HepG2 (cell line): ENCODE measurements at regions not wholly inside any gene's neighbourhood (a gene's known extent, or its start where the extent isn't known, plus 50 kb on each side); places are given as distances from the start of the nearest gene placed in this dataset.

ENCODE experiments used
- AFF4 ChIP-seq: sonication (generic); formaldehyde crosslinking; IDR thresholded peaks from 2 replicates; pipeline ENCODE4 v1.4.0; 2020; ENCODE audit warnings: missing genetic modification reagents
- POLR2A ChIP-seq, 2 experiments: IDR thresholded peaks; 2 replicates each; pipeline ENCODE4 v1.6.1; 2011; ENCODE audit warnings: low read depth in 2 of 2, low read length in 2 of 2, mild to moderate bottlenecking in 1 of 2, moderate library complexity in 1 of 2; ENCODE audit not compliant: insufficient read depth in 1 of 2
- ZNF549 ChIP-seq: sonication (generic); formaldehyde crosslinking; IDR thresholded peaks from 2 replicates; pipeline ENCODE4 v1.5.0; 2020; ENCODE audit warnings: missing genetic modification reagents

GRCh38 chr7:24005517-24005916 lies 278.5 kb upstream of the NPY start:
- TF ChIP-seq ZNF549 (CRISPR knock-in tag) (no peak), AFF4 (CRISPR knock-in tag) (no peak), POLR2A (IDR thresholded peaks at IDR 0.05; ENCODE audit: insufficient read depth in 1 of 2, low read depth in 2 of 2, low read length in 2 of 2) (no peak)
